ENCODE measurements at regions not wholly inside any gene's neighbourhood (a gene's known extent, or its start where the extent isn't known, plus 50 kb on each side); places are given as distances from the start of the nearest gene placed in this dataset.

- no peak for FAIRE-seq
- Histone ChIP-seq H3K27me3 (ENCODE audit: control insufficient read depth, extremely low read depth, insufficient read depth, low read length) (no peaks in the 10 kb centered on the region), H4K20me1 (ENCODE audit: control insufficient read depth, extremely low read depth, insufficient read depth, low read length) (no peaks in the 10 kb centered on the region), H3K9me3 (ENCODE audit: control insufficient read depth, low read depth, low read length) (no peaks in the 10 kb centered on the region), H3K9me1 (ENCODE audit: control insufficient read depth, extremely low read depth, insufficient read depth, low read length) (no peaks in the 10 kb centered on the region), H3K36me3 (ENCODE audit: control insufficient read depth in 2 of 2, extremely low read depth in 1 of 2, insufficient read depth in 2 of 2, low read length in 2 of 2) (no peaks in the 10 kb centered on the region), H3K4me3 (ENCODE audit: control insufficient read depth in 2 of 3, extremely low read depth in 1 of 3, insufficient read depth in 2 of 3, low read depth in 1 of 3, low read length in 3 of 3) (no peak overlapping the region), H3K4me2 (ENCODE audit: control insufficient read depth, extremely low read depth, insufficient read depth, low read depth, low read length) (no peak overlapping the region), H3K4me1 (ENCODE audit: control insufficient read depth, extremely low read depth, insufficient read depth, low read length) (no peaks in the 10 kb centered on the region), H3K79me2 (ENCODE audit: control insufficient read depth, insufficient read depth, low read length) (no peaks in the 10 kb centered on the region), H3K27ac (ENCODE audit: control insufficient read depth, insufficient read depth, low read length) (no peak overlapping the region), H3K9ac (ENCODE audit: control insufficient read depth, extremely low read depth, insufficient read depth, low read length) (no peak overlapping the region), H2AFZ (ENCODE audit: control insufficient read depth, low read length) (no peak overlapping the region)
- dilution Hi-C loops (cut with MboI; ENCODE audit: extremely low pct_ligation_motif_present, low sequenced_read_pairs): no loop called here
- no peak for DNase-seq (ENCODE audit: low read depth, low spot score)
- TF ChIP-seq EZH2 (IDR thresholded peaks at IDR 0.05; ENCODE audit: low read length) (no peak), CTCF (optimal IDR thresholded peaks at IDR 0.05 in 1 of 3, IDR thresholded peaks at IDR 0.05 in 1 of 3, conservative IDR thresholded peaks at IDR 0.05 in 1 of 3; ENCODE audit: extremely low read depth in 1 of 3, insufficient read depth in 2 of 3, low read length in 3 of 3) (no peak)
Observed at GRCh38 chr5:164230341-164230740, 724.9 kb downstream of the MAT2B start.

GRCh38 chr5:164233791-164234190, 728.4 kb downstream of the MAT2B start:
- Histone ChIP-seq H2AFZ (ENCODE audit: control insufficient read depth, low read length) (no peak overlapping the region), H3K9me3 (ENCODE audit: control insufficient read depth, low read depth, low read length) (no peaks in the 10 kb centered on the region), H3K4me3 (ENCODE audit: control insufficient read depth in 2 of 3, extremely low read depth in 1 of 3, insufficient read depth in 2 of 3, low read depth in 1 of 3, low read length in 3 of 3) (no peak overlapping the region), H3K36me3 (ENCODE audit: control insufficient read depth in 2 of 2, extremely low read depth in 1 of 2, insufficient read depth in 2 of 2, low read length in 2 of 2) (no peaks in the 10 kb centered on the region), H4K20me1 (ENCODE audit: control insufficient read depth, extremely low read depth, insufficient read depth, low read length) (no peaks in the 10 kb centered on the region), H3K9me1 (ENCODE audit: control insufficient read depth, extremely low read depth, insufficient read depth, low read length) (no peaks in the 10 kb centered on the region), H3K79me2 (ENCODE audit: control insufficient read depth, insufficient read depth, low read length) (no peaks in the 10 kb centered on the region), H3K4me2 (ENCODE audit: control insufficient read depth, extremely low read depth, insufficient read depth, low read depth, low read length) (no peak overlapping the region), H3K9ac (ENCODE audit: control insufficient read depth, extremely low read depth, insufficient read depth, low read length) (no peak overlapping the region), H3K4me1 (ENCODE audit: control insufficient read depth, extremely low read depth, insufficient read depth, low read length) (no peaks in the 10 kb centered on the region), H3K27ac (ENCODE audit: control insufficient read depth, insufficient read depth, low read length) (no peak overlapping the region), H3K27me3 (ENCODE audit: control insufficient read depth, extremely low read depth, insufficient read depth, low read length) (no peaks in the 10 kb centered on the region)
- TF ChIP-seq EZH2 (IDR thresholded peaks at IDR 0.05; ENCODE audit: low read length) (no peak), CTCF (optimal IDR thresholded peaks at IDR 0.05 in 1 of 3, IDR thresholded peaks at IDR 0.05 in 1 of 3, conservative IDR thresholded peaks at IDR 0.05 in 1 of 3; ENCODE audit: extremely low read depth in 1 of 3, insufficient read depth in 2 of 3, low read length in 3 of 3) (no peak)
- FAIRE-seq (no peak), DNase-seq (ENCODE audit: low read depth, low spot score) (no peak)
- dilution Hi-C loops (cut with MboI; ENCODE audit: extremely low pct_ligation_motif_present, low sequenced_read_pairs): no loop called here

Data from keratinocyte (primary cell).